LNCAP (cell line): ENCODE measurements at regions not wholly inside any gene's neighbourhood (a gene's known extent, or its start where the extent isn't known, plus 50 kb on each side); places are given as distances from the start of the nearest gene placed in this dataset.

Experiments used
- TF ChIP-seq, protein P1 (sequence below): fragments of 450-650 bp; IDR thresholded peaks from 2 replicates; pipeline ENCODE4 v1.5.1; 2017; ENCODE audit warnings: mild to moderate bottlenecking

DNA sequence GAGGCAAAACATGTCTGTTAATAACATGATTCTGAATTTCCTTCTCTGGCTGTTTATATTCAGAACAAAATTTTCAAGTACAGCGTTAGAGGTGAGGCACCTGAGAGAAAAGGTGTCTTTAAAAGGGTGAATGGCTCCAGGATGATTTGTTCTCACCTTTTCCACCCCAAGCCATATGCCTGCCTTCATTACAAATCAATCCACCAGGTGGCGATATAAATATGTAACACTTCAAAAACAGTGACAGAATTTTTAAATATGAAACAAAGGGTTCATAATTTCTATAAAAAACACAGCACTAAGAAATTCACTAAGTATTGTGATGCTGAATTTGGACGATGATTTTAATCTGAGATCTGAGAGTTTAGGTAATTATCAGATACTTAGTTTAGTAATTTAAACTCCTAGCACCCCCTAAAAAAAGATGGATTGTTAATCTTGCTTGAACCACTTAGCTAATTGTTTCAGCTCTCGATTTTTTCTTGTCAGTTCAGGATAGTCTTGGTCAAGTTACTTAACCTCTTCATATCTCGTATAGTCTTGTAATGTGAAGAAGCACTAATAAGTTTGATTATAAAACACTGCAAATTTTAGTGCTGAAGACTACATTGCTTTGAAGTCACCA is 528.8 kb downstream of the CPS1 start:
- TF ChIP-seq, protein P1, sequence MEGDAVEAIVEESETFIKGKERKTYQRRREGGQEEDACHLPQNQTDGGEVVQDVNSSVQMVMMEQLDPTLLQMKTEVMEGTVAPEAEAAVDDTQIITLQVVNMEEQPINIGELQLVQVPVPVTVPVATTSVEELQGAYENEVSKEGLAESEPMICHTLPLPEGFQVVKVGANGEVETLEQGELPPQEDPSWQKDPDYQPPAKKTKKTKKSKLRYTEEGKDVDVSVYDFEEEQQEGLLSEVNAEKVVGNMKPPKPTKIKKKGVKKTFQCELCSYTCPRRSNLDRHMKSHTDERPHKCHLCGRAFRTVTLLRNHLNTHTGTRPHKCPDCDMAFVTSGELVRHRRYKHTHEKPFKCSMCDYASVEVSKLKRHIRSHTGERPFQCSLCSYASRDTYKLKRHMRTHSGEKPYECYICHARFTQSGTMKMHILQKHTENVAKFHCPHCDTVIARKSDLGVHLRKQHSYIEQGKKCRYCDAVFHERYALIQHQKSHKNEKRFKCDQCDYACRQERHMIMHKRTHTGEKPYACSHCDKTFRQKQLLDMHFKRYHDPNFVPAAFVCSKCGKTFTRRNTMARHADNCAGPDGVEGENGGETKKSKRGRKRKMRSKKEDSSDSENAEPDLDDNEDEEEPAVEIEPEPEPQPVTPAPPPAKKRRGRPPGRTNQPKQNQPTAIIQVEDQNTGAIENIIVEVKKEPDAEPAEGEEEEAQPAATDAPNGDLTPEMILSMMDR = peak; percentile 63

DNA sequence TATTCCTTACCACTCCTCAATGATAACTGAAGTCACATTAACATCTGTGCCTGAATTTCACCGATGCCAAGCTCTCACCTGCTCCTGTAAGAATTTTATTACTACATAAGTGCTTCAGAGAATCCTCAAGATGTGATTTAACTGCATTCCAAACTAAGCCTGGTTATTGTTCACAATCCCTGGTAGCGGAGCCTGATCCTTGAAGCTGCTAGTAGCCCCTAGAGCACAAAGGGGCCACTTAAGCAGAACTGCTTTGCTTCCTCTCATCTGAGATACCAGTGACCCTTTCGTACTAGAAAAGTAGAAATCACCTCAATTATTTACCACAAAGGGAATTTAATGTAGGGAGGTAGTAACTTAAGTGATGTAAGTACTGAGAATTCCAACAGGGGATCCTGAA is 529.6 kb downstream of the CPS1 start:
- TF ChIP-seq, protein P1 = no peak

DNA sequence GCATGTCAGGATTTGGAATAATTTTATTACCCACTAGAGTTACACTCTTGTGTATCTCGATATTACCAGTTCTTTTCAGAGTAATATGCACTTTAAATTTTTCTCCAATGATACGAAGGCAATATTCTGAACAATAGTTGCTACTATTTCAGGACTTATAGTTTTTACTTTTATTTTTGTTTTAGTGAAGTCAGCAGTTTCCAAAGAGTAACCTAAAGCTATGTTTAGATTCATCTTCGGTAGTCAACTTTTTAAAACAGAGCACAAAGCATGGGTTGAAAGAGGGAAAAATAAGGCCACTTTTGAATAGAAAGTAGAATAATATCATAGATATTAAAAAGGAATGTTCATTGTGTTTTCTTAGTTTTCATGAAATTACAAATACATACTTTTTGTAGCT is 532.7 kb downstream of the CPS1 start:
- TF ChIP-seq, protein P1 = no peak

DNA sequence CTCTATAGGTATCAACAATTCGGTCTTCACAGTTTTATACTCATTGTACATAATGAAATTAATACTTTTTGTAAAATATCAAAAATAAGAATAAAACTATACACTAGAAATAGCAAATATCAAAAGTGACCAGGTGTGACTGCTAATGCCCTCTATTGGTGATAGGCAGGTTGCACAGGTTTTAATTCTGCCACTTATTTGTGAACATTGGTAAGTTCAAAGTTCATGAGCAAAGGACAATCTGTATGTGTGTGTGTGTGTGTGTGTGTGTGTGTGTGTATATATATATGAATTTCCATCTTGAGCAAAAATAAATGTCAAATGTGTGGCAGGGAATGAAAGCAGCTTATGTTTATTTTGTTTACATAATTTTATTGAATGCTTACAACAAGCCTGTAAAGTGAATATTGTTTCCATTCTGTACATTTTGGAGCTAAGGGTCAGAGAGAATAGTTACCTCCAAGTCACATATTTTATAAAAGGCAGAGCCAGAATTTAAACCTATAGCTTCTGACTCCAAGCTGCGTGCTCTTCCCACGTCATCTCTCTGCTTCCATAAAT is 537.4 kb downstream of the CPS1 start:
- TF ChIP-seq, protein P1 = peak; percentile 74

DNA sequence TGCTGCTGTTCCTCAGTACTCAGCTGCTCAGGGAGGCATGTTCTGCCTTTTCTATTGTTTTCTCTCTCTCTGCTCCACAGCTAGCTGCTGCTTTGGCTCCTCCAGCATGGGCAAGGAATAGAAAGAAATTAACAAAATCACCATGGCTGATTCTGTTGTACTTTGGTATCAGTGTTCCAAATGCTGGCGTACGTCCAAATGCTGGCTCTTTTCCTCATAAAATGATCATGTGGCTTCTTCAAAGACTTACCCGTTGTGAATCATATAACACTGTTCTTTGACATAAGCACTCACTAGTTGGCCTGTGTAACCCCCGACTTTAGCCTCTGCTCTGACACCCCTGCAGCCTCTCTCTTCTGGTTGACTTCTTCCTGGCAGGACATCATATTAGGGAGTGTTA is 547.6 kb downstream of the CPS1 start:
- TF ChIP-seq, protein P1 = no peak

DNA sequence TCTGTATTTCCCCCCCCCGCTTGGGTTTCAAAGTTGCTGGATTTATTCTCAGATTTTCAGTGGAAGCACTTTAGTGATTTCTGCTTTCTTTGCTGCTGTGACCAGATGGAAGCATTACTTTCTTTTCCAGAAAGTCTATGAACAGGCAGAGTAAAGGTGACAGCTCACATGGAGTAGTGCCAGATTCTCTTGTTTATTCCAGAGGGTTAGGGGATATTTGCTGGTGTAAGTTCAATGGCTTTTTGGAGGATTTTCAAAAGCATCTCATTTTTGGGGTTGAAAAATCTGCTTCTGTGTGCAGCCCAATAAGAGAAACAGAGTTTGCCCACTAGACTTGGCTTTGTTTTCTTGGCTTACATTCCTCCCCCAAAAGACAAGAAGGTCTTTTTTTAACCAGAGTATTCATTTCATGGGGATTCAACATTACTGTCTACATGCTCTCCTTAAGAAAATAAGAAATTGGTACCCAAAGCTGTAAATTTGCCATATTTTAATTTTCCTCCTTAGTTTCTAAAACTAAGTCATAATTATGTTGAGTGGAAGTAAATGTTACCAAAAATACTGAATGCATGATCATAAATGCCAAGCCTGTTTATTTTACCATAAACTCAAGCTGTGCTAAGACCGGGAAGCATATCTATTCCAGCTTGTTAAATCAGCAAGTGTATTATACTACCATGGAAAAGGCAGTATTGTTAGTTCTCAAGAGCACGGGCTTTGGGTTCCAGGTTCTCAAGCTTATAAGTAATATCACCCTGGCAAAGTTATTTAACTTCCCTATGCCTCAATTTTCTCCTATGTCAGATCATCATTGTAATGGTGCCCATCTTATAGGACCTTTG is 557.2 kb downstream of the CPS1 start:
- TF ChIP-seq, protein P1 = no peak

DNA sequence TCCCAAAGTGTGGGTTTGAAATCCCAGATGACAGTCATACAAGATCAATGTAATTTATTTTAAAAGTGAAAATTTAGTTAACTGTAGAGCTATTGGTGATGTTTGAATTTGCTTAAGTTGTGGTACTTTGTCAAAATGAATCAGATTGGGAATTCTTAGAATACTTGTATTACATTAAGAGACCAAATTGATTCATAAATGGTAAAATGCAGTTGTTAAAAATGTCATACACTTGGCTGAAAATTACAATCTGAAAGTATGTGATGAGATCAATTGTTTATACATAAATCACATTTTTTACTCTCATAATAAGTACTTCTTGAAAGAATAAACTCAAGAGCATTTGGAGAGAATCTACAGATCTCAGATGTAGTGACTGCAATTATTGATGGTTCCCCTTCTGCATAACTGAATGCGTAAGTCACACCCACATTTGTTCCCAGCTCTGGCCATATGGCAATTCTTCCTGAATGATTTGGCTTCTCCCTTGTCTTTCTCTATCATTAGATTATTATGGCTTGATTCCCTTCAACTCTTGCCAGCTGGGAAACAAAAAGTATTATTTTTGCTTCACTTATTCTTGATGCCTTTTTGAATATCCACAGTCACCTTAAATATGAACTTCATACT is 558.5 kb downstream of the CPS1 start:
- TF ChIP-seq, protein P1 = no peak
